ENCODE measurements at regions not wholly inside any gene's neighbourhood (a gene's known extent, or its start where the extent isn't known, plus 50 kb on each side); places are given as distances from the start of the nearest gene placed in this dataset.

- intact Hi-C loops (cut with DNase I): no loop called here
- Histone ChIP-seq H3K4me3 (no peak overlapping the region), H3K27ac (no peak overlapping the region), H3K27me3 (no peaks in the 10 kb centered on the region), H3K9me3 (no peaks in the 10 kb centered on the region), H3K4me1 (no peaks in the 10 kb centered on the region), H3K36me3 (replicated peaks in 1 of 2; ENCODE audit: insufficient read depth in 1 of 2, low read depth in 2 of 2) (no peaks in the 10 kb centered on the region)
- ATAC-seq (no peak), DNase-seq (no peak)
- no peak for TF ChIP-seq CTCF (IDR thresholded peaks at IDR 0.05)
- TF ChIP-seq POLR2A (IDR thresholded peaks at IDR 0.05): no peak
- WGBS, 2 donors: 72 to 79% methylated on average over 12 of the region's 12 CpGs
Measured at GRCh38 chr6:150732765-150733539, 132.6 kb upstream of the MTHFD1L start.

- no peaks in the 10 kb centered on the region for H3K36me3 ChIP-seq (replicated peaks in 1 of 2; ENCODE audit: insufficient read depth in 1 of 2, low read depth in 2 of 2)
- no peaks in the 10 kb centered on the region for H3K27me3 ChIP-seq
- H3K27ac ChIP-seq: no peak overlapping the region
- H3K4me3 ChIP-seq: no peak overlapping the region
- H3K9me3 ChIP-seq: no peaks in the 10 kb centered on the region
- H3K4me1 ChIP-seq: no peaks in the 10 kb centered on the region
- WGBS, 2 donors: 88 to 91% methylated on average over 20 to 21 of the region's 21 CpGs
- intact Hi-C loops (cut with DNase I): no loop called here
- TF ChIP-seq POLR2A (IDR thresholded peaks at IDR 0.05) (no peak), CTCF (IDR thresholded peaks at IDR 0.05) (no peak)
- DNase-seq (no peak), ATAC-seq (no peak)
Measured at GRCh38 chr6:150733726-150734125, 131.8 kb upstream of the MTHFD1L start.

GRCh38 chr6:150734235-150734634 lies 131.3 kb upstream of the MTHFD1L start:
- Histone ChIP-seq H3K36me3 (replicated peaks in 1 of 2; ENCODE audit: insufficient read depth in 1 of 2, low read depth in 2 of 2) (no peaks in the 10 kb centered on the region), H3K27me3 (no peaks in the 10 kb centered on the region), H3K27ac (no peak overlapping the region), H3K4me1 (no peaks in the 10 kb centered on the region), H3K4me3 (no peak overlapping the region), H3K9me3 (no peaks in the 10 kb centered on the region)
- intact Hi-C loops (cut with DNase I): no loop called here
- TF ChIP-seq POLR2A (IDR thresholded peaks at IDR 0.05) (no peak), CTCF (IDR thresholded peaks at IDR 0.05) (no peak)
- WGBS, 2 donors: 90 to 93% methylated on average over 7 of the region's 7 CpGs
- DNase-seq: no peak
- ATAC-seq: no peak

- no peaks in the 10 kb centered on the region for H3K27me3 ChIP-seq
- ATAC-seq: no peak
- 88 to 89% methylated on average over 3 of the region's 3 CpGs for WGBS, 2 donors
- no peak overlapping the region for H3K4me3 ChIP-seq
- no peak for TF ChIP-seq POLR2A (IDR thresholded peaks at IDR 0.05)
- TF ChIP-seq CTCF (IDR thresholded peaks at IDR 0.05): no peak
- no peaks in the 10 kb centered on the region for H3K9me3 ChIP-seq
- H3K27ac ChIP-seq: no peak overlapping the region
- no peak for DNase-seq
- H3K4me1 ChIP-seq: no peaks in the 10 kb centered on the region
- intact Hi-C loops (cut with DNase I): no loop called here
- H3K36me3 ChIP-seq (replicated peaks in 1 of 2; ENCODE audit: insufficient read depth in 1 of 2, low read depth in 2 of 2): no peaks in the 10 kb centered on the region
Measured at GRCh38 chr6:150735341-150735851, 130.1 kb upstream of the MTHFD1L start.

Measured in body of pancreas (tissue), 4 donors.